Breast epithelium (tissue), 4 donors: ENCODE measurements at regions not wholly inside any gene's neighbourhood (a gene's known extent, or its start where the extent isn't known, plus 50 kb on each side); places are given as distances from the start of the nearest gene placed in this dataset.

Source experiments
- DNase-seq, 2 donors: peaks; one replicate each; pipeline ENCODE4 v3.0.0-alpha.2; 2019; ENCODE audit warnings: low spot score in 2 of 2
- H3K27ac ChIP-seq, 2 donors: fragments of 200-600 bp; sonication (generic) in 1 of 2; one replicate each; pipeline ENCODE4 v1.5.1; 2016 to 2019; ENCODE audit warnings: mild to moderate bottlenecking in 1 of 2
- H3K27me3 ChIP-seq, 2 donors: fragments of 200-600 bp; sonication (generic) in 1 of 2; one replicate each; pipeline versions ENCODE4 v1.5.1 to v1.6.0; 2017 to 2019; ENCODE audit warnings: control low read depth in 1 of 2, mild to moderate bottlenecking in 1 of 2
- H3K36me3 ChIP-seq: fragments of 200-600 bp; one replicate; pipeline ENCODE4 v1.5.1; 2019
- H3K4me1 ChIP-seq, 2 donors: fragments of 200-600 bp; sonication (generic); one replicate each; pipeline ENCODE4 v1.5.1; 2016 to 2019; ENCODE audit warnings: control low read depth in 1 of 2
- H3K4me3 ChIP-seq, 3 donors: fragments of 200-600 bp; sonication (generic); 1 replicate in 2 of 3; 2 replicates in 1 of 3; pipeline ENCODE4 v1.5.1; 2016 to 2019; ENCODE audit warnings: mild to moderate bottlenecking in 3 of 3, moderate library complexity in 2 of 3
- H3K9me3 ChIP-seq, 2 donors: fragments of 200-600 bp; sonication (generic) in 1 of 2; one replicate each; pipeline ENCODE4 v1.5.1; 2016 to 2019; ENCODE audit warnings: control low read depth in 1 of 2
- CTCF ChIP-seq, 3 donors: fragments of 450-650 bp; IDR thresholded peaks; one replicate each; pipeline ENCODE4 v1.5.1; 2016 to 2017; ENCODE audit warnings: antibody characterized with exemption in 3 of 3, mild to moderate bottlenecking in 3 of 3, moderate library complexity in 3 of 3
- POLR2A ChIP-seq: fragments of 450-650 bp; IDR thresholded peaks from one replicate; pipeline ENCODE4 v1.6.1; 2016; ENCODE audit warnings: antibody characterized with exemption, mild to moderate bottlenecking, moderate library complexity
- POLR2AphosphoS5 ChIP-seq, 3 donors: sonication (generic); formaldehyde crosslinking; IDR thresholded peaks; one replicate each; pipeline ENCODE4 v1.6.1; 2017; ENCODE audit warnings: antibody characterized with exemption in 3 of 3
- intact Hi-C: fragments of 100-400 bp; cut with DNase I; formaldehyde crosslinking; loops from one replicate; pipeline ENCODE4 v1.15.1; 2023; ENCODE audit warnings: low total_unique reads

GRCh38 chr2:66717218-66717905 lies 282.4 kb downstream of the MEIS1 start:
- TF ChIP-seq CTCF (IDR thresholded peaks at IDR 0.05) (no peak), POLR2A (no peak), POLR2AphosphoS5 (IDR thresholded peaks at IDR 0.05) (no peak)
- Histone ChIP-seq H3K27ac (no peak overlapping the region), H3K36me3 (no peaks in the 10 kb centered on the region), H3K9me3 (no peaks in the 10 kb centered on the region), H3K4me3 (no peak overlapping the region), H3K4me1 (no peaks in the 10 kb centered on the region), H3K27me3 (no peaks in the 10 kb centered on the region)
- intact Hi-C loops, result no loop called here
- DNase-seq, result no peak

- H3K27ac ChIP-seq, result no peak overlapping the region
- no peak for DNase-seq
- no peak overlapping the region for H3K4me3 ChIP-seq
- TF ChIP-seq POLR2A, result no peak
- no peak for TF ChIP-seq CTCF (IDR thresholded peaks at IDR 0.05)
- TF ChIP-seq POLR2AphosphoS5 (IDR thresholded peaks at IDR 0.05), result no peak
- intact Hi-C loops, result no loop called here
- no peaks in the 10 kb centered on the region for H3K4me1 ChIP-seq
- no peaks in the 10 kb centered on the region for H3K36me3 ChIP-seq
- no peaks in the 10 kb centered on the region for H3K27me3 ChIP-seq
- H3K9me3 ChIP-seq, result no peaks in the 10 kb centered on the region
Observed at GRCh38 chr2:66717973-66718372, 283.0 kb downstream of the MEIS1 start.

GRCh38 chr2:66721776-66722175 lies 286.9 kb downstream of the MEIS1 start:
- intact Hi-C loops, result no loop called here

GRCh38 chr2:66724241-66724640 lies 289.3 kb downstream of the MEIS1 start:
- Histone ChIP-seq H3K36me3 (no peaks in the 10 kb centered on the region), H3K4me3 (no peak overlapping the region), H3K4me1 (no peaks in the 10 kb centered on the region), H3K9me3 (no peaks in the 10 kb centered on the region), H3K27ac (no peak overlapping the region), H3K27me3 (no peaks in the 10 kb centered on the region)
- no peak for TF ChIP-seq POLR2A
- TF ChIP-seq POLR2AphosphoS5 (IDR thresholded peaks at IDR 0.05), result no peak
- TF ChIP-seq CTCF (IDR thresholded peaks at IDR 0.05), result no peak
- no peak for DNase-seq
- intact Hi-C loops, result loop anchor here (2.0 kb wide), 1 partner anchor 43 kb away; no protein-coding TSS in a partner anchor

More at GRCh38 chr2:66721776-66722175, 286.9 kb downstream of the MEIS1 start:
- DNase-seq, result no peak
- Histone ChIP-seq H3K27ac (no peak overlapping the region), H3K36me3 (no peaks in the 10 kb centered on the region), H3K9me3 (no peaks in the 10 kb centered on the region), H3K4me3 (no peak overlapping the region), H3K4me1 (no peaks in the 10 kb centered on the region), H3K27me3 (no peaks in the 10 kb centered on the region)
- TF ChIP-seq CTCF (IDR thresholded peaks at IDR 0.05), result no peak
- TF ChIP-seq POLR2AphosphoS5 (IDR thresholded peaks at IDR 0.05), result no peak
- no peak for TF ChIP-seq POLR2A

- no peaks in the 10 kb centered on the region for H3K9me3 ChIP-seq
- H3K4me1 ChIP-seq, result no peaks in the 10 kb centered on the region
- no peak overlapping the region for H3K4me3 ChIP-seq
- no peaks in the 10 kb centered on the region for H3K36me3 ChIP-seq
- no peak overlapping the region for H3K27ac ChIP-seq
- no peaks in the 10 kb centered on the region for H3K27me3 ChIP-seq
- no peak for TF ChIP-seq POLR2A
- no peak for TF ChIP-seq CTCF (IDR thresholded peaks at IDR 0.05)
- no peak for TF ChIP-seq POLR2AphosphoS5 (IDR thresholded peaks at IDR 0.05)
- no peak for DNase-seq
- intact Hi-C loops, result no loop called here
Observed at GRCh38 chr2:66729416-66730330, 294.7 kb downstream of the MEIS1 start.
